GM18858 (cell line): ENCODE measurements at regions not wholly inside any gene's neighbourhood (a gene's known extent, or its start where the extent isn't known, plus 50 kb on each side); places are given as distances from the start of the nearest gene placed in this dataset.
"Not testable (repeated sequence)": the region's sequence is repeated elsewhere in the genome, so short reads cannot be mapped to it uniquely, and the experiment has no call there.

ENCODE experiments used
- ATAC-seq: cut with Tn5 transposase; IDR thresholded peaks from one replicate; pipeline ENCODE4 v1.9.1; 2021; ENCODE audit not compliant: unreplicated experiment

DNA sequence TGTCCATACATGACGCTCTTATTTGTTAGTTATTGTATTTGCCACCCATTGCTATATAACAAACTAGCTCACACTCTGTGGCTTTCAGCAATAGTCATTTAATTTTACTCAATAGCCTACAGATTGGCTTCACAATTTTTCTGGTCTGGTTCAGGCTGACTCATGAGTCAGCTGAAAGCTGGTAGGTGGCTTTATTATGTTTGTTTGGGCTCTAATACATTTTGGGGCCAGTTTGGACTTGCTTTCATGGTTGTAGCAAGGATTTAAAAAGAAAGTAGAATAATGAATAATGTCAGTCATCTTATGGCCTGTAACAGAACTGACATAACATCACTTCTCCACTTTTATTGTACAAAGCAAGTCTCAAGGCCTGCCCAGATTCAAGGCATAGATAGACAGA, 338.7 kb downstream of the LRRIQ3 start:
- no peak for ATAC-seq

DNA sequence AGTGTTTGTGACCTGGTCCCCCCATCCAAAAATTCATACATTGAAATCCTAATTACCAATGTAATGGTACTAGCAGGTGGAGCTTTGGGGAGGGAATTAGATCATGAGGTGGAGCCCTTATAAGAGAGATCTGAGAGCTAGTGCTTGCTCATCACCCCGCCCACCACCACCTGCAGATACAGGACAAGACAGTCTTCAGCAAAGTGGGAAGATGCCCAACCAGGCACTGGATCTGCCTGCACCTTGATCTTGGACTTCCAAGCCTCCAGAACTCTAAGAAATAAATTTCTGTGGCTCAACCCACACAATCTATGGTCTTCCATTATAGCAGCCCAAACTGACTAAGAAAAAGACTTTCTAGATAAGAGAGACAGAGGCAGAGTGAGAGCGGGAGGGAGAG, 343.4 kb downstream of the LRRIQ3 start:
- no peak for ATAC-seq

DNA sequence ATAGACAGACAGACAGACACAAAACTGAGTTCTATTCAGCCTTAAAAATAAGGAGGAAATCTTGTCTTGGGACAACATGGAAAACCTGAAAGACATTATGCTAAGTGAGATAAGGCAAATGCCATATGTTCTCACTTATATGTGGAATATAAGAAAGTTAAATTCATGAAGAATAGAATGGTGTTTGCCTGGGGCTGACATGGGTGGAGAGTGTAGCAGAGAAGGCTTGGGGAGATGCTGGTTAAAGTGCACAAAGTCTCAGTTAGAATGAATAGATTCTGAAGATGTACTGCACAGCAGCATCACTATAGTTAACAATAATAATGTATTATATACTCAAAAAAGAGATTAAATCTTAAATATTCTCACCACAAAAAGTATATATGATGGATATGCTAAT, 355.5 kb downstream of the LRRIQ3 start:
- ATAC-seq, result no peak

DNA sequence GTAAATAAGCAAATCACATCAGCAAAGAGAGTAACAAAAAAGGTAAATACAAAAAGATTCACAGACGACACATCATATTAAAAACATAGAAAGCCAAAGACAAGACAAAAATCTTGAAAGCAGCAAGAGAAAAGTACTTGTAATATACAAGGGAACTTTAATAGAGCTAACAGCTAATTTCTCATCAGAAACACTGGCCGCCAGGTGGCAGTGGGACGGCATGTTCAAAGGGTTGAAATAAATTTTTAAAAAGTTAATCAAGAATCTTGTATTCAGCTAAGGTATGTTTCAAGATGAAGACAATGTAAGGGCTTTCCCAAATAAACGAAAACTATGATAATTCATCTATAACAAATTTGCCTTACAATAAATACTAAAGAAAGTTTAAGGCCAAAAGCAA, 358.1 kb downstream of the LRRIQ3 start:
- peak; percentile 44 for ATAC-seq

DNA sequence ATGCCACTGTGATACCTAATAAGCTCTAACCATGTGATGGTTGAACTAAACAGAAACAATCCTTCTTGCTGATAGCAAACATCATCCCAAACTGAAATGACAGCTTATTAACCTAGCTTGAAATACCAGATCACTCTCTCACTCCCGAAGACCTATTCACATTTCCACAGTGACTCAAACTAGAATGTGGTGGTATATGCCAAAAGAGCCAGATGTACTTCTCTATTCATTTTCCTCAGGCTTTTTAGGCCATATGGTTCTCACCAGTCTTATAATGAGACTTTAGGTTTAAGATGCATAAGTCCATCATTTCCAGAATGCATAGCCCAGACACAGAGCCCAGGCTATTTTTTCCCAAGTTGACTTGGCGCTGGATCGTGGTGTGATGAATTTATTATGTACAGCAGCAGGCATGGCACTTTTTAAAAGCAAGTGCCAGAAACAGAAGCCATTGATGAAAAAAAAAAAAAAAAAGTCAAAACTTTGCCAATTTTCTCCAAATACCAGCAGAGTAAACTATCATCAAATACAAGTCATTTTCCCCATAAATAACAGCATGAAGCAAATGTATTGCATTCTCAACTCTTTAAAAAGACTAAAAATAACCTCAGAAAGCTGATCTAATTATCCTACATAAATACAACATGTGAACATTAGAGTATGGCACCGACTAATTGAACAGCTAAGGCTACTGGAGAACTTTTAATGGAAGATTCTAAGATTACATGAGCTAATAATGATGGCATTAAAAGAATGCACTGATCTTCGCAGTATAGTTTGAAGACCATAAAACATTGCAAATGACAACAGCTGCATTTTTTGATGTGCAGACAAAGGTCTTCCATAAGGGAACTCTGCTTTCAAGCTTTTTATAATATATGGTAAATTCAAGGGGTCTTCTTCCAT, 365.4 kb downstream of the LRRIQ3 start:
- no peak for ATAC-seq

DNA sequence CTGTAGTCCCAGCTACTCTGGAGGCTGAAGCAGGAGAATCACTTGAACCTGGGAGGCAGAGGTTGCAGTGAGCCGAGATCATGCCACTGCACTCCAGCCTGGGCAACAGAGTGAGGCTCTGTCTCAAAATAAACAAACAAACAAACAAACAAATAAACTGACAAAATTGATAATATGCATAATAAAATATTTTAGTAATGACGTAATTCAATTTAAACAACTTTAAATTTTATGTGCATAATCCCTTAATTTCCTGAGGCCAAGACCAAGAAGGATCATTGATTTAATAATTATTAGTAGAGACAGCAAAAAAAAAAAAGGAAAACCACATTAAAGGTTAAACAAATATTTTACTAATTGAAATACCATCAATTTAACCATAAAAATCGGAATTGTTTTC, 370.7 kb downstream of the LRRIQ3 start:
- ATAC-seq, result not testable (repeated sequence)

DNA sequence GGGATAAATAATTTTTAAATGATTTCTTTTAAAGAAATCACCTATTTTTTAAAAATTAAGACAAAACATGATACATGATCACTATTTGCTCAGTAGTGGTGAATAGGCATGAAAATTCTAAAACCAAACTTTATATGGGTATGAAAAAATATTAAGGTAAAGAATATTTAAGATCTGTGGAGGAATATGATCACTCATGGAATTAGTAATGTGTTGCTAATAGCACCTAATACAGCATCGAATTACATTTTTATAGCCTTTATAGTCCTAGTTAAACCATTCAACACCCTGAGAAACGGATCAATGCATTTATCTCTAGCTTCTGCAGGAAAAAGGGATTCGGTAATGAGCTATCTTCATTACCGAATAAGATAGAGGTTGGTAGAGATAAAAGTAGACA, 373.9 kb downstream of the LRRIQ3 start:
- no peak for ATAC-seq

DNA sequence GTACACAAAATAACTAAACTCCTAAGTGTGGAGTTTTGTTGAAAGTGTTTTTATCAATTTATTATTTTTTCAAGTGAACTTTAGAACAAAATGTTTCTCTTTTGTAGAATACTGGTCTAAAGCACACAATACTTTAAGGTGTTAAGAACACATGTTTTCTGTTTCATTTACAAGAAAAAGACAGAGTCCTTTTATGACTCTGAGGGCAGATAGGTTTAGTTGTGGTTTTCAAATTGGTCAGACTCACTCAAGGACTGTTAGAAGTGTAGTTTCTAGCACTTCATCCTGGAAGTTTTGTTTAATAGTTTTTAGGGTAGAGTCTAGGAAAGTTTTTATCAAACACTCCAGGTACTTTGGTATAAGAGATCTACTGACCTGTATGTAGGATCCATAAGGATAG, 376.5 kb downstream of the LRRIQ3 start:
- ATAC-seq, result peak; percentile 92

DNA sequence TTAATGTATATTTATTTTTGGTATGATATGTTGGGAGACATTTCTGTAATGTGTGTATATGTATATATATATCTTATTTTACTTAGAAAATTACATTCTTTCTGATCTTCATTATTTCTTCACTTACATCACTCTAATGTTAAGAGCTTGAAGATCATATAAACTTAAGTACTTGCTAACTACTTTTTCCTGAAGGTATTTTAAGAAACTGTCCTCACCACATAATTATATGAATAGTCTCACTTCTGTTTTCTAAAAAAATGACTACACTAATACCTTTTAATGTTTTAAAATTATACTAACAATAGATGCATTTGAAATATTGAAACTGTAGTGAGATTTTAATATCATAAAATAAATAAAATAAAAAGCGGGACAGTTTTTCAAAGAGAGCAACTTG, 377.1 kb downstream of the LRRIQ3 start:
- no peak for ATAC-seq

DNA sequence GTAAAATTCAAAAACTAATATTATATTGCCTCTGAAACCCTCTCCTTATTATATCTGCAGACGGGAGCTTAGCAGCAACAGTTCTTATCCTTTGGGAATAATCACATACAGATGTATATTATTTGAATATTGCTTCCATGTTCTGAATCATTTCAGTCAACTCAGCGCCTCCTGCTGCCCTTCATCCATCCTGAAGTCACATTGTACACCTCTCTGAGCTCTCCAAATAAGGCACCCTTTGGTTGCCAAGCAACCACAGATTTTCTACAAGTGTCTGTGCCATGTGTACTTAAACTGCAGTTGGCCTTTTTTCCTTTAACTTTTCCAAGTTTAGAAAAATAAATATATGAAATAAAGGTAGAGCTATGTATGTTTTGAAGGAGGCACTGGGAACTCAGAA, 384.3 kb downstream of the LRRIQ3 start:
- ATAC-seq, result no peak

DNA sequence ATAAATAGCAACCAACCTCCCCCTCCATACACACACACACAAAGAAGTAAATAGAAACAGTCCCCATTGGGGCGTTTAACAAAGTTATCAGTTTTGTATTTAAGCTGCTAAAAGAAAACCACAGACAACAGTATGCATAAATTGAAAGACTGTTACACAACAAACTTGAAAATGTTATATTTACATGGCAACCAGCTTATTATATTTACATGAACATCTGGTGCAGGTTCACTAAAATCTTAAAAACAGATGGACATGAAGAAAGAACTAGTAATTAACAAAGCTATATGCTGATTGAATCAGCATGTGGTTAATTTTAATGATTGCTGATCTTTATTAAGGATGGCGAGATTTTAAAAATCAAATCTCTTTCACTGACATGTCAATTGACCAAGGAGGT, 384.7 kb downstream of the LRRIQ3 start:
- no peak for ATAC-seq

DNA sequence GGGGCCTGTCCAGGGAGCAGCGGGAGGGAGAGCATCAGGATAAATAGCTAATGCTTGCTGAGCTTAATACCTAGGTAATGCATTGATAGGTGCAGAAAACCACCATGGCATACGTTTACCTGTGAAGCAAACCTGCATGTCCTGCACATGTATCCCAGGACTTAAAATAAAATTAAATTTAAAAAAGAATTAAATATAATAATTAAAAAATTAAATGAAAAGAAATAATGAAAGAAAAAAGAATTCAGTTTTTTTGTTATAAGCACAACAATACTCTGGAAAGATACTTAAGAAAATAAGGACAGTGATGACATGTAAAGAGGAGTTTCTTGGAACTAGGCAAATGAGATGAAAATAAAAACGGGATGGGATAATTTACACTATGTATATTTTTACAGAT, 386.2 kb downstream of the LRRIQ3 start:
- no peak for ATAC-seq

DNA sequence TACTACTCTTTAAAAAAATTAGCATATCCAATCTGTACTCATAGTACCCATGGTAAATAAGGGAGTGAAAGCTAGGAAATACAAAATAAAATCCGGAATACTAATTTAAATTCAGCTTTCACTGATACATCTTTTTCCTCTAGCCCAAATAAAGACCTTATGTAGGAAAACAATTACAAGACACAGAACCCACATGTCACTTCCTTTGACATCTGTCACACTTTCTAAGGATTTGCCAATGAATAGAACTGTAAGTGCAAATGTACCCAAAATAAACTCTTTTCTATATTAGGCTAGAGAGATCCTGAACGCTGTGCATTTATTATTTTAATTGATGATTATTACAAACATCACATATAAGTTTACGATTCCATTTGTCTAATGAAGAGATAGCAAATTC, 393.0 kb downstream of the LRRIQ3 start:
- no peak for ATAC-seq

DNA sequence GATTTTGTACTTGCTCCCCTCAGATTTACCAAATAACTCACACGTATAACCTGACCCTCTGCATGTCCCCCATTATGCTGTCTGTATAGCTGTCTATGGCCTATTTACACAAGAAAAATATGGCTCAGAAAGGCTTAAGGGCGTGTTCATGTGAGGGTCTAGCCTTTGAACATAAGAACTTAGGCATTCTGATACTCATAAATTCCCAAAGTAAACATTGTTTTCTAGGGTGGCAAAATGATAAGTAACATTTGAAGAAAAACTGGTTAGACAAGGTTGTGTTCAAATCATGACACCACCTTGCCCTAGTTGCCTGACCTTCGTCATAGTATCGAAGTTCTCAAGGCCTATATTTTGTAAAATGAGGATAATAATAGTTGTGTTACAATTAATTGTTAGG, 394.6 kb downstream of the LRRIQ3 start:
- no peak for ATAC-seq

DNA sequence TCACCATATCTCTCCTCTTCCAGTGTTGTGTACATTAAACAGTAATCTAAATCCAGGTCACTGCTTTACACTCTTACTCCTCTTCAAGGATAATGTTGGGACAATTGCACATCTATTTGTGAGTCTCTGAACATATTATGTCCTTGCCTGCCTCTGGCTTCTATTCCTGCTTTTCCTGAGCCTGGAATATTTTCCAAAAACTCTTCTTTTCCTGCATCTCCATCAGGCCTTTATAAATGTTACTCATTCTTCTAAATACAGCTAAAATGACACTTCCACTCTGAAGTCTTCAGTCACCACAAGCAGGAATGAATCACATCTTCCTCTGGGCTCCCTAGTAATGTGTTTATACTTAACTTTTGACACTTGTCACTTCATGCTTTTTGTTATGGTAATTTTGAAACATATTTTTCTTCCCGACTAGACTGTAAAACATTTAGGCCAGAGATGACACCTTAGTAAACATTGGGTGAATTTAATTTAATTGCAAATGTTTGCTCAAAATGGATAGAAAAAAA, 396.0 kb downstream of the LRRIQ3 start:
- no peak for ATAC-seq

DNA sequence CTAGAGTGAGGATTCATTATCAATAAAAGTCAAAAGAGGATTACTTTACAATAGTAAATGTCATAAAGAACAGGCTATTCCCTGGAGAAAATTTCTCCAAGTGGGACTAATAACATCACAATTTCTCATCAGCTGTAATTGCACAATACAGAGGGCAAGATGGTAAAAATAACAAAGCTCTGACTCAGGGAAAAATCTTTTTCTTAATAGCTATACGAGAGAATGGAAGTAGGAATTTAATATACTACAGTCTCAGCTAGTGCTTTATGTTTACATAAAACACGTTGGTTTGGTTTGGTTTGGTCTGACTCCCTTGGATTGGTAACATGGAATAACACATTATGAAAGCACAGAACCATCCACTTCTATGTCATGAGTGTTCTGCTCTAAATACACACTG, 397.6 kb downstream of the LRRIQ3 start:
- ATAC-seq, result no peak

DNA sequence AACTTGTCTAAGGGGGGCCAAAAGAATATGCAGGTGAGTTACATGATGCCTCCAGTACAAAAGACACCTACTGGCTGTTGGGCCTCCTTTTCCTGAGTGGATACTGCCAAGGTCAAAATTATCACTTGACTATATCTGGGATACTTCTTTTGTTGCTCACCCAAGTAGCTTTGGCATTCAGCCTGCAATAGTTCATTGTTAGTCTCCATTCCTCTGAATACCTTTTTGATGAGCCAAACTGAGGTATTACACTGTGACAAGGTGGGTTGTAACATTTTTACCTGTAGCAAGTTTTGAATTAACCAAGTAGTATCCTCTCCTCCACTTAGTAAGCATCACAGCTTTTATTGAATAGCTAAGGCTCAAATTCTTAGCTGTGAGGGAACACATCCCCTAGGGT, 408.0 kb downstream of the LRRIQ3 start:
- no peak for ATAC-seq

DNA sequence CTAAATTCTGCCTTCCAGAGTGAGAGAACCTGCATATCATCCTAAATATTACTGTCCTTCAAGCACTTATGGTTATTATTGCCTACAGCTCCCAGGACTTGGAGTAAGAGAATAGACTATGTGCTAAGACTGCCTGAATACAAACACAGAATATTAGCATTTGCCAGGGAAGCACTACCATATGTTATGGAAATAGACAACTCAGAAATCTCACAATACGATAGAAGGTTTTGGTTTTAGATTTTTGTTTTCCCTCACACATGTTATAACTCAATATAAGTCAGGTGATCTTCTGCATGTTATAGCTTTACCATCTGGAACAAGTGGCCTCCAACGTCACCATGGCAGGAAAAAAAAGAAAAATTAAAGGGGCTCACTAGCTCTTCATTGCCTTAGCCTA, 413.9 kb downstream of the LRRIQ3 start:
- ATAC-seq, result no peak

DNA sequence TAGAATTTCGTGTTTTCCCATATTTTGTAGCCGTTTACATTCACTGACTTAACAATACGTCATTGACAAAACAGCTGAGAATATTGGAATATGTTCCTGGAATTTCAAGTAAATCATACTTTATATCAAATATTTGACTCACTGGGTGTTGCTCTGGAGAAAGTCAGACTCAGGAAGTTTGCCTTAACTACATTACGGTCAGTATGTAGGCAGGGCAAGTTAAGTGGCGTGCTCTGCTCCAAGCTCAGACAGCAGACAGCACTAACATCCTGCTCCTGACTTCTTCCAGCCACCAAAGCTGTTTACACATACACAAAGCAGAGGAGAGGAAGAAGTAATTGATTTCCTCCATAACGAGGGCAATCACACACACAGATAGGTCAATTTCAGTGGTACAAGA, 414.6 kb downstream of the LRRIQ3 start:
- ATAC-seq, result no peak

DNA sequence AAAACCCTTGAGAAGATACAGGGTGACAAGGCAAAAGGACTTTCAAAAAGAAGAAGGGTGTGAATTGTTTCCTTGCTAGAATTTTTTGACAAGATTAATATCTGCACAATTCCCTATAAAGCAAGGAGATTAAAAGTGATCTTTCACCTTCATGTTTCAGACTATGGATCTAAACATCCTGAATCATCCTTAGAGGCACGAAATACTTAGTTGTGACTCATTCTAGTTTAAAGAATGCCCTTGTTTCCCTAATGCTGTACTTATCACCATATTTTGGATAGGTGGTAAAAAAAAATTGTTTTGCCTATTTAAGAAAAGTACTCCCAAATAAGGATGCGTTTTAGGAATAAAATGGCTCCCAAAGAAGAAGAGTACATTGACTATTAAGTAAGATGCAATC, 415.1 kb downstream of the LRRIQ3 start:
- ATAC-seq, result no peak

DNA sequence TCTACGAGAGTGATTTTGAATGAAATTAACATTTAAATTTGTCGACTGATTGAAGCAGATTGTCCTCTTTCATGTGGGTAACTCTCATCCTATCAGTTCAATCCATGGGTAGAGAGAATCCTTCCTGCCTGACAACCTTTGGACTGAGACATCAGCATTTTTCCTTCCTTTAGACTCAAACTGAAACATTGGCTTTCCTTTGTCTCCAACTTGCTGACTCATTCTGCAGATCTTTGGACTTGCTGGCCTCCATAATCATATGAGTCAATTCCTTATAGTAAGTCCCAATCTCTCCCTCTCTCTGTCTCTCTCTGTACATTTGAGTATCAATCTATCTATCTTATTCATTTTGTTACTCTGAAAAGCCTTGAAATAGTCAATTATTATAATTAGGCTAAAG, 416.7 kb downstream of the LRRIQ3 start:
- ATAC-seq, result no peak

DNA sequence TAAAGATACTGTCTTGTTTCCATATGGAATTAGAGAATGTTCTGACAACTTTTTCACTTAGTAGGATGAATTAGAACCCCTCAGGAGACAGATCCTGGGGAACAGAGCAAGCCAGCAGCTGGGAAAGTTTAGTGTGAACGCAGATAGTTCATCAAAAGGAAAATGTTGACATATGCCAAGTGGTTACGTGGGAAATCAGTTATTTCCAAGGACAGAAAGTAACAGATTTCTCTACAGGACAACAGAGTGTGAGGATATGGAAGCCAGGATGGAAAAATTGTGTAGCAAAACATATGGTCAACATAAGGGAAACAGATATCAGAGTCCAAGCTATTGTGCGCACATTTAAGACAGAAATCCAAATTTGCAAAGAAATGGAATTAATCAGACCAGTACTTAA, 419.5 kb downstream of the LRRIQ3 start:
- no peak for ATAC-seq

DNA sequence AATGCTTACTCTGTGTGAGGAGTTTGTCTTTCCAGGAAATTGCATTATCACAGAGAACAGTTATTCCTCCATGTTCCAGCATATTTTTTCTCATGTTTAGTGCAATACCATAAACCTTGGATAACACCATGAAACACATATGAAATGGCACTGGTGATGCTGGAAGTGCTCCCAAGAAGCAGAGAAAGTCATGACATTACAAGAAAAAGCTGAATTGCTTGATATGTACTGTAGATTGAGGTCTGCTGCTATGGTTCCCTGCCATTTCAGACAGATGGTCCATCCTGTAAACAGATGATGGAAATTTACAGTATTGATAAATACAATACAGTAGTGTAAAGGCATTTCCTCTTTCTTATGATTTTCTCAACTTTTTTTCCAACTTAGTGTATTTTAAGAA, 422.1 kb downstream of the LRRIQ3 start:
- ATAC-seq, result no peak
